ENCODE measurements at regions not wholly inside any gene's neighbourhood (a gene's known extent, or its start where the extent isn't known, plus 50 kb on each side); places are given as distances from the start of the nearest gene placed in this dataset.

- TF ChIP-seq CTCF (IDR thresholded peaks at IDR 0.05 in 4 of 5, conservative IDR thresholded peaks at IDR 0.05 in 1 of 5): no peak
- TF ChIP-seq POLR2A (IDR thresholded peaks at IDR 0.05): no peak
Observed at GRCh38 chr5:125891061-125891725, 532.0 kb upstream of the GRAMD2B start.

Measured in gastrocnemius medialis (tissue), 4 donors.